ENCODE measurements at regions not wholly inside any gene's neighbourhood (a gene's known extent, or its start where the extent isn't known, plus 50 kb on each side); places are given as distances from the start of the nearest gene placed in this dataset.

GRCh38 chr2:12207491-12207890 is 461.1 kb downstream of the LPIN1 start:
- no peak for TF ChIP-seq ZNF274 (IDR thresholded peaks at IDR 0.05; ENCODE audit: low read depth, low read length)
- TF ChIP-seq YY1 (IDR thresholded peaks at IDR 0.05; ENCODE audit: insufficient read depth, insufficient read length), result no peak
- TF ChIP-seq SUZ12 (IDR thresholded peaks at IDR 0.05; ENCODE audit: extremely low read depth, insufficient read depth, insufficient read length), result no peak
